Mucosa of descending colon (tissue), 3 donors: ENCODE measurements at regions not wholly inside any gene's neighbourhood (a gene's known extent, or its start where the extent isn't known, plus 50 kb on each side); places are given as distances from the start of the nearest gene placed in this dataset.
A peak's percentile ranks its signal among the peaks of the same experiment; 100 is the strongest.

Experiments
- ATAC-seq: fragments of 200-7000 bp; cut with Tn5 transposase; one replicate; pipeline ENCODE4 v1.9.1; 2020; ENCODE audit warnings: mild to moderate bottlenecking, moderate library complexity
- DNase-seq, 3 donors: peaks; one replicate each; pipeline ENCODE4 v3.0.0-alpha.2; 2020
- H3K36me3 ChIP-seq: fragments of 200-600 bp; one replicate; pipeline ENCODE4 v1.8.0; 2021; ENCODE audit warnings: low read depth, mild to moderate bottlenecking
- H3K4me1 ChIP-seq: fragments of 200-600 bp; one replicate; pipeline ENCODE4 v1.8.0; 2021; ENCODE audit warnings: low read depth, mild to moderate bottlenecking
- H3K4me3 ChIP-seq: fragments of 200-600 bp; one replicate; pipeline ENCODE4 v1.8.0; 2021; ENCODE audit warnings: mild to moderate bottlenecking
- H3K9me3 ChIP-seq: fragments of 200-600 bp; one replicate; pipeline ENCODE4 v1.8.0; 2021; ENCODE audit warnings: mild to moderate bottlenecking
- CTCF ChIP-seq: fragments of 200-600 bp; IDR thresholded peaks from one replicate; pipeline ENCODE4 v1.8.0; 2022; ENCODE audit warnings: antibody characterized with exemption, mild to moderate bottlenecking
- intact Hi-C, 2 donors: fragments of 100-400 bp; cut with DNase I in 1 of 2; cut with micrococcal nuclease in 1 of 2; formaldehyde crosslinking; loops; one replicate each; pipeline versions ENCODE4 v1.11.0 to v1.11.1; 2022; cut with DNase I, micrococcal nuclease
- donor health status: DM: no; HTN: no; CAD: no; lungs with moderate emphysema.
- donor health status: DM: no; HTN: no; CAD: no.
- donor health status: DM: no; HTN: yes; CAD: no.

- Histone ChIP-seq H3K9me3 (peaks cover 6% of the 10 kb centered on the region), H3K4me1 (peaks cover 38% of the 10 kb centered on the region), H3K4me3 (no peak overlapping the region), H3K36me3 (no peaks in the 10 kb centered on the region)
- ATAC-seq (peak; percentile 69), DNase-seq (peak in 1 of 3 donors; percentile 24)
- intact Hi-C loops = no loop called here
- no peak for TF ChIP-seq CTCF
Measured at GRCh38 chr12:69002969-69003368, 70.0 kb upstream of the CPM start.

GRCh38 chr12:69003991-69004390, 71.0 kb upstream of the CPM start:
- Histone ChIP-seq H3K4me1 (peaks cover 43% of the 10 kb centered on the region), H3K36me3 (no peaks in the 10 kb centered on the region), H3K4me3 (no peak overlapping the region), H3K9me3 (peaks cover 6% of the 10 kb centered on the region)
- no peak for TF ChIP-seq CTCF
- intact Hi-C loops = no loop called here
- DNase-seq (peak in 1 of 3 donors; percentile 21), ATAC-seq (no peak)

- peak in 1 of 3 donors; percentile 62 for DNase-seq
- intact Hi-C loops = no loop called here
- TF ChIP-seq CTCF = no peak
- peaks cover 43% of the 10 kb centered on the region for H3K4me1 ChIP-seq
- ATAC-seq = peak; percentile 58
- H3K4me3 ChIP-seq = no peak overlapping the region
- H3K9me3 ChIP-seq = no peaks in the 10 kb centered on the region
- no peaks in the 10 kb centered on the region for H3K36me3 ChIP-seq
Measured at GRCh38 chr12:69007101-69007854, 74.3 kb upstream of the CPM start.

GRCh38 chr12:69007855-69008351, 74.9 kb upstream of the CPM start:
- DNase-seq (peak in 1 of 3 donors; percentile 40), ATAC-seq (peak; percentile 25)
- Histone ChIP-seq H3K4me1 (peaks cover 40% of the 10 kb centered on the region), H3K36me3 (no peaks in the 10 kb centered on the region), H3K9me3 (no peaks in the 10 kb centered on the region), H3K4me3 (no peak overlapping the region)
- intact Hi-C loops = no loop called here
- TF ChIP-seq CTCF = no peak

- Histone ChIP-seq H3K4me1 (peaks cover 40% of the 10 kb centered on the region), H3K4me3 (no peak overlapping the region), H3K36me3 (no peaks in the 10 kb centered on the region), H3K9me3 (no peaks in the 10 kb centered on the region)
- no peak for TF ChIP-seq CTCF
- intact Hi-C loops = no loop called here
- ATAC-seq (no peak), DNase-seq (no peak)
Measured at GRCh38 chr12:69008520-69008919, 75.5 kb upstream of the CPM start.
